HG03439 (cell line): ENCODE measurements at regions not wholly inside any gene's neighbourhood (a gene's known extent, or its start where the extent isn't known, plus 50 kb on each side); places are given as distances from the start of the nearest gene placed in this dataset.
"Not testable (repeated sequence)": the region's sequence is repeated elsewhere in the genome, so short reads cannot be mapped to it uniquely, and the experiment has no call there.

Source experiments
- ATAC-seq: cut with Tn5 transposase; IDR thresholded peaks from one replicate; pipeline ENCODE4 v1.9.1; 2021; ENCODE audit warnings: mild to moderate bottlenecking, moderate library complexity; ENCODE audit not compliant: unreplicated experiment

- no peak for ATAC-seq
Measured at GRCh38 chr7:41579961-41580935, 122.6 kb downstream of the INHBA start.

- no peak for ATAC-seq
Measured at GRCh38 chr7:41578700-41579099, 124.2 kb downstream of the INHBA start.

GRCh38 chr7:41576166-41576565 lies 126.7 kb downstream of the INHBA start:
- no peak for ATAC-seq

- no peak for ATAC-seq
Measured at GRCh38 chr7:41574377-41574776, 128.5 kb downstream of the INHBA start.

- ATAC-seq, result no peak
Measured at GRCh38 chr7:41573862-41574261, 129.0 kb downstream of the INHBA start.

- no peak for ATAC-seq
Measured at GRCh38 chr7:41573443-41573842, 129.4 kb downstream of the INHBA start.

- ATAC-seq, result no peak
Measured at GRCh38 chr7:41573015-41573414, 129.9 kb downstream of the INHBA start.

- ATAC-seq, result no peak
Measured at GRCh38 chr7:41571573-41571972, 131.3 kb downstream of the INHBA start.

- no peak for ATAC-seq
Measured at GRCh38 chr7:41570766-41571165, 132.1 kb downstream of the INHBA start.

- ATAC-seq, result peak; percentile 59
Measured at GRCh38 chr7:41568135-41568534, 134.8 kb downstream of the INHBA start.

GRCh38 chr7:41567731-41568114 lies 135.2 kb downstream of the INHBA start:
- peak; percentile 13 for ATAC-seq

- no peak for ATAC-seq
Measured at GRCh38 chr7:41567031-41567730, 135.7 kb downstream of the INHBA start.

GRCh38 chr7:41566581-41566980 lies 136.3 kb downstream of the INHBA start:
- ATAC-seq, result no peak

GRCh38 chr7:41565655-41566054 lies 137.2 kb downstream of the INHBA start:
- no peak for ATAC-seq

- no peak for ATAC-seq
Measured at GRCh38 chr7:41559426-41559825, 143.5 kb downstream of the INHBA start.

- ATAC-seq, result no peak
Measured at GRCh38 chr7:41554481-41554880, 148.4 kb downstream of the INHBA start.

GRCh38 chr7:41550046-41550445 lies 152.8 kb downstream of the INHBA start:
- ATAC-seq, result not testable (repeated sequence)

GRCh38 chr7:41544241-41544640 lies 158.6 kb downstream of the INHBA start:
- no peak for ATAC-seq

GRCh38 chr7:41540601-41541000 lies 162.3 kb downstream of the INHBA start:
- no peak for ATAC-seq

GRCh38 chr7:41538810-41539724 lies 163.8 kb downstream of the INHBA start:
- ATAC-seq, result no peak
